ENCODE measurements at regions not wholly inside any gene's neighbourhood (a gene's known extent, or its start where the extent isn't known, plus 50 kb on each side); places are given as distances from the start of the nearest gene placed in this dataset.

DNA sequence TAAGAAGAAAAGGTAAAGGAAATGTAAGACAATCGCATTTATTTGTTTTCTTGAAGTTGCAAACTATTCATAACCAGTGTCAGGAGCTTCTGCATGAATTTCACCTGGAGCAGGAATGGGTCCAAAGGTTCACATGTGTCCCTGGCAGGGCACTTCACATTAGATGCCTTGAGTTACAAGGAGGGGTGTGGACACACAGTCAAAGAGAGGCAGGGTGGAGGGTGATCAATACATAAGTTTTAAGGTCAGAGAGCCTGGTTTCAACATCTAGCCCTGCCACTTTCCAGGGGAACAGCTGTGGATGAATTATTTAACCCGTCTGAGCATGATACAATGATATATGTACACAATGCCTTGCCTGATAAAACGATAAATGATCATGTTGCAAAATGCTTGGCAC lies 321.4 kb downstream of the CYP26B1 start:
- Histone ChIP-seq H3K4me1 (ENCODE audit: control insufficient read depth, insufficient read depth, low read length, unreplicated experiment) (peaks cover 12% of the 10 kb centered on the region), H3K36me3 (ENCODE audit: insufficient read depth, low read length) (no peaks in the 10 kb centered on the region), H3K27ac (ENCODE audit: low read depth, low read length) (no peak overlapping the region), H3K4me3 (ENCODE audit: low read depth, low read length) (no peak overlapping the region), H2AFZ (ENCODE audit: low read length, unreplicated experiment) (no peak overlapping the region), H3K79me2 (ENCODE audit: control insufficient read depth, insufficient read depth, low read length, unreplicated experiment) (no peaks in the 10 kb centered on the region), H3K27me3 (ENCODE audit: insufficient read depth, low read length) (peaks cover 21% of the 10 kb centered on the region)

- H2AFZ ChIP-seq (ENCODE audit: low read length, unreplicated experiment) = no peak overlapping the region
- no peak overlapping the region for H3K27ac ChIP-seq (ENCODE audit: low read depth, low read length)
- peaks cover 26% of the 10 kb centered on the region for H3K27me3 ChIP-seq (ENCODE audit: insufficient read depth, low read length)
- no peaks in the 10 kb centered on the region for H3K79me2 ChIP-seq (ENCODE audit: control insufficient read depth, insufficient read depth, low read length, unreplicated experiment)
- H3K4me3 ChIP-seq (ENCODE audit: low read depth, low read length) = no peak overlapping the region
- no peaks in the 10 kb centered on the region for H3K4me1 ChIP-seq (ENCODE audit: control insufficient read depth, insufficient read depth, low read length, unreplicated experiment)
- no peaks in the 10 kb centered on the region for H3K36me3 ChIP-seq (ENCODE audit: insufficient read depth, low read length)
Measured at GRCh38 chr2:71824436-71824835, 323.2 kb downstream of the CYP26B1 start.

DNA sequence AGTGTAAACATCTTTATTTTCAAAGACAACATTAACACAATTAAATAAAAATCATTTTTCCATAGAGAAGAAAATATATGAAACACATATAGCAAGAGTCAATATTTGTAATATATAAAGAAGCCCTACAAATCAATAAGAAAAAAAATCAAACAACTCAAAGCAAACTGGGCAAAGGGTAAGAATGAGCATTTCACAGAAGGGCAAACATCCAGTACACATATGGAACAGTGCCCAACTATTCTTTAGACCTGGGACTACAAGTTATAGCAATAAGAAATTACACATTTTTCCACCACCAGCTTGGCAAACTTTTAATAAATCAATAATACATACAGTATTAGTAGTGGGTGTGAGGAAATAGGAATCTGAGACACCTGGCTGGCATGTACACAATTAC lies 324.1 kb downstream of the CYP26B1 start:
- Histone ChIP-seq H3K36me3 (ENCODE audit: insufficient read depth, low read length) (no peaks in the 10 kb centered on the region), H3K79me2 (ENCODE audit: control insufficient read depth, insufficient read depth, low read length, unreplicated experiment) (no peaks in the 10 kb centered on the region), H3K4me3 (ENCODE audit: low read depth, low read length) (no peak overlapping the region), H3K4me1 (ENCODE audit: control insufficient read depth, insufficient read depth, low read length, unreplicated experiment) (no peaks in the 10 kb centered on the region), H3K27ac (ENCODE audit: low read depth, low read length) (no peak overlapping the region), H3K27me3 (ENCODE audit: insufficient read depth, low read length) (peaks cover 29% of the 10 kb centered on the region), H2AFZ (ENCODE audit: low read length, unreplicated experiment) (no peak overlapping the region)

DNA sequence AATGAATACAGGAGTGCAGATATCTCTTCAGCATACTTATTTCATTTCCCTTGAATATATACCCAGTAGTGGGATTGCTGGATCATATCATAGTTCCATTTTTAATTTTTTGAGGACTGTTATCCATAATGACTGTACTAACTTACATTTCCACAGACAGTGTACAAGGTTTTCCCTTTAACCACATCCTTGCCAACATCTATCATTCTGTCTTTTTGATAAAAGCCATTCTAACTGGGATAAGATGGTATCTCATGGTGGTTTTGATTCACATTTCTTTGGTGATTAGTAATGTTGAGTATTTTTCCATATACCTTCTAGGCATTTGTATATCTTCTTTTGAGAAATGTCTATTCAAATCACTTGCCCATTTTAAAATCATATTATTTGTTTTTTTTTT lies 325.2 kb downstream of the CYP26B1 start:
- Histone ChIP-seq H2AFZ (ENCODE audit: low read length, unreplicated experiment) (no peak overlapping the region), H3K27ac (ENCODE audit: low read depth, low read length) (no peak overlapping the region), H3K4me3 (ENCODE audit: low read depth, low read length) (no peak overlapping the region), H3K27me3 (ENCODE audit: insufficient read depth, low read length) (peaks cover 37% of the 10 kb centered on the region), H3K79me2 (ENCODE audit: control insufficient read depth, insufficient read depth, low read length, unreplicated experiment) (no peaks in the 10 kb centered on the region), H3K4me1 (ENCODE audit: control insufficient read depth, insufficient read depth, low read length, unreplicated experiment) (no peaks in the 10 kb centered on the region), H3K36me3 (ENCODE audit: insufficient read depth, low read length) (no peaks in the 10 kb centered on the region)

- Histone ChIP-seq H3K27ac (ENCODE audit: low read depth, low read length) (no peak overlapping the region), H3K4me3 (ENCODE audit: low read depth, low read length) (no peak overlapping the region), H2AFZ (ENCODE audit: low read length, unreplicated experiment) (no peak overlapping the region), H3K27me3 (ENCODE audit: insufficient read depth, low read length) (peaks cover 43% of the 10 kb centered on the region), H3K36me3 (ENCODE audit: insufficient read depth, low read length) (no peaks in the 10 kb centered on the region), H3K79me2 (ENCODE audit: control insufficient read depth, insufficient read depth, low read length, unreplicated experiment) (no peaks in the 10 kb centered on the region), H3K4me1 (ENCODE audit: control insufficient read depth, insufficient read depth, low read length, unreplicated experiment) (no peaks in the 10 kb centered on the region)
Measured at GRCh38 chr2:71821856-71822255, 325.8 kb downstream of the CYP26B1 start.

- no peak overlapping the region for H3K27ac ChIP-seq (ENCODE audit: low read depth, low read length)
- no peaks in the 10 kb centered on the region for H3K4me1 ChIP-seq (ENCODE audit: control insufficient read depth, insufficient read depth, low read length, unreplicated experiment)
- no peaks in the 10 kb centered on the region for H3K36me3 ChIP-seq (ENCODE audit: insufficient read depth, low read length)
- no peak overlapping the region for H3K4me3 ChIP-seq (ENCODE audit: low read depth, low read length)
- H3K27me3 ChIP-seq (ENCODE audit: insufficient read depth, low read length) = peaks cover 63% of the 10 kb centered on the region
- H3K79me2 ChIP-seq (ENCODE audit: control insufficient read depth, insufficient read depth, low read length, unreplicated experiment) = no peaks in the 10 kb centered on the region
- H2AFZ ChIP-seq (ENCODE audit: low read length, unreplicated experiment) = no peak overlapping the region
Measured at GRCh38 chr2:71816815-71817214, 330.8 kb downstream of the CYP26B1 start.

DNA sequence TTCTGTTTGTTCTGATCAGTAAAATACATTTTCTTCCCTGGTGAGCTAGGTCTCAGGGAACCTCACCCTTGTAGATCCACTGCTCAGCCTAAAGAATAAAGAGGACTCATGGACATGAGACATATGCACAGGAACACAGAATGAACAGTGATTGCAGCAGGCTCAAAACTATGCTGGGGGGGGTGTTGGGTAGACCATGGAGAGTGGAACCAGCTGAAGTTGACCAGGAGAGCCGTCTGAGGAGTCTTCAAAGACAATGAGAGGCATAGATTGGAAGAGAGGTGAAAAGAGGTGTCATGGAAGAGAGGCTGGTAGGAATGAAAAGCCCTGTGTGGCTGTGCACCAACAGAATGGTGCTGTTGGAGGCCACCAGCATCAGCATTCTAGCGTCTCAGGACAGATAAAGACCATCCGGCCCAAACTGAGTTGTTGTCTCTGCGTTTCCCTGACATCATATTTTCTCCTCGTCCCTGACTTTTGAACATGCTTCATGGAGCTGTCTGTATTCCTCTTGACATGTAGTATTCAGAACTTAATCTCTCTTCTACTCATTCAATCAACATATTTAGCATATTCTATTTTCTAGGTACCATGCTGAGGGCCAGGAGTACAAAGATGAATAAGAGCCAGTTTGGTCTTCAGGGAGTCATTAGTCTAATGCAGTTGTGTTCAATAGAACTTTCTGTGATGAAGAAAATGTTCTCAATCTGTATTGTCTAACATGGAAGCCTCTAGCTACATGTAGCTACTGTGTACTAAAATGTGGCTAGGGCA lies 331.8 kb downstream of the CYP26B1 start:
- Histone ChIP-seq H3K4me3 (ENCODE audit: low read depth, low read length) (no peak overlapping the region), H3K4me1 (ENCODE audit: control insufficient read depth, insufficient read depth, low read length, unreplicated experiment) (no peaks in the 10 kb centered on the region), H3K27me3 (ENCODE audit: insufficient read depth, low read length) (peaks cover 58% of the 10 kb centered on the region), H3K79me2 (ENCODE audit: control insufficient read depth, insufficient read depth, low read length, unreplicated experiment) (no peaks in the 10 kb centered on the region), H3K27ac (ENCODE audit: low read depth, low read length) (no peak overlapping the region), H3K36me3 (ENCODE audit: insufficient read depth, low read length) (no peaks in the 10 kb centered on the region), H2AFZ (ENCODE audit: low read length, unreplicated experiment) (no peak overlapping the region)

DNA sequence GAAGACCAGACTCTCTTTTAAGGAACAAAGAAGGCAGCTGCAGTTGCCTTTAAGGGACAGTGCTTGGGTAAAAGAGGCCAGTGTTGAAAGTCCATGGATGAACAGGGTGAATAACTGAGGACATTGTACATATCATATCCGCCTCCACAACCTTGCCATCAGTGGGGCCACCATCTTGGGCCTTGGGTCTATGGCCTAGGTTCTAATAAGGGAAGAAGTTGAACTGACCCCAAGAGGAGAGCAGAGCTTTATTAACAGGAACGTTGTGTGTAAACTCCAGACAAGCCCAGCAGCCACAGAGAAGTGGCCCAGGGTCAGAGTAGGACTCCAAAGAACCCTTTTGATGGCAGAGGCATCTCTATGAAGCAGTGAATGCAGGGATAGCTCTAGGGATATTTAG lies 332.8 kb downstream of the CYP26B1 start:
- Histone ChIP-seq H3K4me1 (ENCODE audit: control insufficient read depth, insufficient read depth, low read length, unreplicated experiment) (no peaks in the 10 kb centered on the region), H3K79me2 (ENCODE audit: control insufficient read depth, insufficient read depth, low read length, unreplicated experiment) (no peaks in the 10 kb centered on the region), H3K4me3 (ENCODE audit: low read depth, low read length) (no peak overlapping the region), H3K36me3 (ENCODE audit: insufficient read depth, low read length) (no peaks in the 10 kb centered on the region), H3K27ac (ENCODE audit: low read depth, low read length) (no peak overlapping the region), H3K27me3 (ENCODE audit: insufficient read depth, low read length) (peaks cover 59% of the 10 kb centered on the region), H2AFZ (ENCODE audit: low read length, unreplicated experiment) (no peak overlapping the region)

DNA sequence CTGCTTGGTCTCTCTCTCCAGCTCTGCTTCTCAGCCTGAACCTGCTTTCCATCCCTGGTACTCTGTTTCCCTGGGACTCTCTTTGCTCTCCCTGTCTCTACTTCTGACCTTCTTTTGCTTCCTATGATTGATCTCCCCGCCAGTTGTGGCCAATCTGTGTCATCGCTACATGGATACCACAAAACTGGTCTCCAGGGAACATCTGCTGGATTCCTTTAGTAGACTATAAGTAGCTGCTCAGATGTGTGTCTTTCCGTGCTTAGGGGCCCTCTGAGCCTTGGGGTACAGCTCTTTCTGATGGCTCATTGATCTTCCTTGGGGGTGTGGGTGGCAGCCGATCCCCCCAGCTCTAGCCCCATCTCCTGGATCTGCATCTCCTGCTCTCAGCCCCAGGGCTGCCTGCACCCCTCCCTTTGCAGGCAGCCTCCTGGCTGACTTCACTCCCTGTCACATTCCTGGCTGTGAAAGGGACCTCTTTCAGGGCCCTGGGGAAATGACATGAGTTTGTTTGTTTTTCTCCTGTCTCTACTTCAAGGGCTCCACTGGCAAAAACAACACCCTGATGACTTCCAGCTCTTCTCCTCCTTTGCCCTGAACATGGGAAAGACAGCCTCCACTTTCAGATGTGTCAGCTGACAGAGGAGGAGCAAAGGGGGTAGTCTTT lies 333.7 kb downstream of the CYP26B1 start:
- no peak overlapping the region for H2AFZ ChIP-seq (ENCODE audit: low read length, unreplicated experiment)
- H3K4me3 ChIP-seq (ENCODE audit: low read depth, low read length) = no peak overlapping the region
- H3K27me3 ChIP-seq (ENCODE audit: insufficient read depth, low read length) = peaks cover 60% of the 10 kb centered on the region
- no peaks in the 10 kb centered on the region for H3K79me2 ChIP-seq (ENCODE audit: control insufficient read depth, insufficient read depth, low read length, unreplicated experiment)
- no peaks in the 10 kb centered on the region for H3K36me3 ChIP-seq (ENCODE audit: insufficient read depth, low read length)
- no peak overlapping the region for H3K27ac ChIP-seq (ENCODE audit: low read depth, low read length)
- H3K4me1 ChIP-seq (ENCODE audit: control insufficient read depth, insufficient read depth, low read length, unreplicated experiment) = no peaks in the 10 kb centered on the region

DNA sequence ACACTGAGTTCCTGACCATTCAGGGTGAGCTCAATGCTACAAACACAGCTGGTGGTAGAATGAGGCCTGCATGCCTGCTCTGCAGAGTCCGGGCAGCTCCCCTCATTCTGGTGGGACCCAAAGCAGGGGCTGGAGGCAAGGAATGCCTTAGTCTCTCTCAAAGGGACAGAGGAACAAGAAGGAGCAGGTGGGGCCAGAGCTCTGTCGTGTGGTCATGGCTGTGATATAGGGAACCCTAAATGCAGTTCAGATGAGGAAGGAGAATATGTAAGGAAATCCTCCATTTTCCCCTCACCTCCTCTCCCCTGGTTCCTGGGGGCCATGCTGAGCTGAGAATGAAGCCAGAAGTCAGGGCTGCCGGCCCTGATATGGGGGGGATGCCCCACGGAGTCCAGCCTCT lies 334.3 kb downstream of the CYP26B1 start:
- H3K4me1 ChIP-seq (ENCODE audit: control insufficient read depth, insufficient read depth, low read length, unreplicated experiment) = no peaks in the 10 kb centered on the region
- H3K27ac ChIP-seq (ENCODE audit: low read depth, low read length) = no peak overlapping the region
- H2AFZ ChIP-seq (ENCODE audit: low read length, unreplicated experiment) = no peak overlapping the region
- H3K36me3 ChIP-seq (ENCODE audit: insufficient read depth, low read length) = no peaks in the 10 kb centered on the region
- peaks cover 66% of the 10 kb centered on the region for H3K27me3 ChIP-seq (ENCODE audit: insufficient read depth, low read length)
- no peak overlapping the region for H3K4me3 ChIP-seq (ENCODE audit: low read depth, low read length)
- no peaks in the 10 kb centered on the region for H3K79me2 ChIP-seq (ENCODE audit: control insufficient read depth, insufficient read depth, low read length, unreplicated experiment)

- Histone ChIP-seq H3K4me1 (ENCODE audit: control insufficient read depth, insufficient read depth, low read length, unreplicated experiment) (no peaks in the 10 kb centered on the region), H3K79me2 (ENCODE audit: control insufficient read depth, insufficient read depth, low read length, unreplicated experiment) (no peaks in the 10 kb centered on the region), H3K27me3 (ENCODE audit: insufficient read depth, low read length) (peaks cover 66% of the 10 kb centered on the region), H3K27ac (ENCODE audit: low read depth, low read length) (no peak overlapping the region), H3K36me3 (ENCODE audit: insufficient read depth, low read length) (no peaks in the 10 kb centered on the region), H2AFZ (ENCODE audit: low read length, unreplicated experiment) (no peak overlapping the region), H3K4me3 (ENCODE audit: low read depth, low read length) (no peak overlapping the region)
Measured at GRCh38 chr2:71812736-71813135, 334.9 kb downstream of the CYP26B1 start.
